Endothelial cell of umbilical vein (primary cell): ENCODE measurements at regions not wholly inside any gene's neighbourhood (a gene's known extent, or its start where the extent isn't known, plus 50 kb on each side); places are given as distances from the start of the nearest gene placed in this dataset.

Experiments
- CTCF ChIP-seq, 2 donors: IDR thresholded peaks; 1 replicate in 1 of 2; 2 replicates in 1 of 2; pipeline ENCODE4 v1.5.1; 2011; ENCODE audit warnings: low read length in 2 of 2, mild to moderate bottlenecking in 2 of 2, moderate library complexity in 2 of 2, control low read depth in 1 of 2, inconsistent platforms in 1 of 2, low read depth in 1 of 2; ENCODE audit not compliant: insufficient read depth in 1 of 2; ENCODE audit errors: extremely low read depth in 1 of 2
- EZH2 ChIP-seq: IDR thresholded peaks from 2 replicates; pipeline ENCODE4 v1.6.1; 2012; ENCODE audit warnings: borderline replicate concordance, low read depth, mild to moderate bottlenecking, moderate library complexity, low read length, inconsistent platforms; ENCODE audit not compliant: severe bottlenecking
- FOS ChIP-seq: IDR thresholded peaks from 2 replicates; pipeline ENCODE4 v1.6.1; 2011; ENCODE audit warnings: mild to moderate bottlenecking, low read length, moderate library complexity, borderline replicate concordance; ENCODE audit not compliant: insufficient read depth
- JUN ChIP-seq: IDR thresholded peaks from 2 replicates; pipeline ENCODE4 v1.6.1; 2011; ENCODE audit warnings: borderline replicate concordance, low read depth; ENCODE audit not compliant: insufficient read length, insufficient read depth
- MYC ChIP-seq: IDR thresholded peaks from one replicate; pipeline ENCODE4 v1.6.1; 2011; ENCODE audit warnings: mild to moderate bottlenecking, low read depth, low read length
- POLR2A ChIP-seq: IDR thresholded peaks from 2 replicates; pipeline ENCODE4 v1.6.1; 2012; ENCODE audit warnings: low read depth, mild to moderate bottlenecking, control low read depth, low read length
- POLR2AphosphoS5 ChIP-seq: IDR thresholded peaks from 2 replicates; pipeline ENCODE4 v1.6.1; 2012; ENCODE audit warnings: low read depth, mild to moderate bottlenecking, control low read depth, low read length, moderate library complexity; ENCODE audit not compliant: insufficient read depth
- TF ChIP-seq, protein P1 (sequence below): IDR thresholded peaks from 2 replicates; pipeline ENCODE4 v1.6.1; 2011; ENCODE audit not compliant: insufficient read depth, insufficient read length

- TF ChIP-seq EZH2 (no peak), CTCF (IDR thresholded peaks at IDR 0.05; ENCODE audit: extremely low read depth in 1 of 2, insufficient read depth in 1 of 2, low read depth in 1 of 2, low read length in 2 of 2) (no peak), POLR2AphosphoS5 (no peak), JUN (no peak), POLR2A (no peak), MYC (no peak), FOS (no peak)
- TF ChIP-seq, protein P1, sequence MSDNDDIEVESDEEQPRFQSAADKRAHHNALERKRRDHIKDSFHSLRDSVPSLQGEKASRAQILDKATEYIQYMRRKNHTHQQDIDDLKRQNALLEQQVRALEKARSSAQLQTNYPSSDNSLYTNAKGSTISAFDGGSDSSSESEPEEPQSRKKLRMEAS, result no peak
Measured at GRCh38 chr5:38011668-38012188, 171.9 kb upstream of the GDNF start.
